K562 (cell line): ENCODE measurements at regions not wholly inside any gene's neighbourhood (a gene's known extent, or its start where the extent isn't known, plus 50 kb on each side); places are given as distances from the start of the nearest gene placed in this dataset.

Experiments
- CBX1 ChIP-seq: sonication (generic); IDR thresholded peaks from 2 replicates; pipeline ENCODE4 v1.6.1; 2016; ENCODE audit warnings: antibody characterized with exemption, low read depth, mild to moderate bottlenecking
- CREB5 ChIP-seq: fragments of 250-450 bp; sonication (Bioruptor Pico); IDR thresholded peaks from 2 replicates; pipeline ENCODE4 v1.5.0; 2020; ENCODE audit warnings: mild to moderate bottlenecking
- FOXJ3 ChIP-seq: sonication (generic); formaldehyde crosslinking; IDR thresholded peaks from 2 replicates; pipeline ENCODE4 v1.4.0; 2020; ENCODE audit warnings: mild to moderate bottlenecking, missing genetic modification reagents
- IRF1 ChIP-seq: sonication (generic); formaldehyde crosslinking; IDR thresholded peaks from 2 replicates; pipeline ENCODE4 v1.8.0; 2022; ENCODE audit warnings: missing genetic modification reagents, mild to moderate bottlenecking, borderline replicate concordance
- MEF2D ChIP-seq: conservative IDR thresholded peaks from 2 replicates; pipeline ENCODE4 v1.6.1; 2016; ENCODE audit warnings: low read depth, missing genetic modification characterization, missing compliant biosample characterization
- SRSF3 ChIP-seq: fragments of 200-400 bp; formaldehyde crosslinking; IDR thresholded peaks from 2 replicates; pipeline ENCODE4 v1.6.1; 2016; ENCODE audit warnings: mild to moderate bottlenecking, low read length, moderate library complexity; ENCODE audit not compliant: insufficient read depth
- TAF7 ChIP-seq: fragments of 450-650 bp; IDR thresholded peaks from 2 replicates; pipeline ENCODE4 v1.6.1; 2016; ENCODE audit warnings: missing genetic modification characterization, missing compliant biosample characterization
- ZNF75A ChIP-seq: fragments of 450-650 bp; formaldehyde crosslinking; IDR thresholded peaks from 2 replicates; pipeline ENCODE4 v1.4.0; 2020; ENCODE audit warnings: mild to moderate bottlenecking
- TF ChIP-seq, protein P1 (sequence below): sonication (generic); formaldehyde crosslinking; IDR thresholded peaks from 2 replicates; pipeline ENCODE4 v1.4.0; 2020; ENCODE audit warnings: mild to moderate bottlenecking, missing genetic modification reagents

DNA sequence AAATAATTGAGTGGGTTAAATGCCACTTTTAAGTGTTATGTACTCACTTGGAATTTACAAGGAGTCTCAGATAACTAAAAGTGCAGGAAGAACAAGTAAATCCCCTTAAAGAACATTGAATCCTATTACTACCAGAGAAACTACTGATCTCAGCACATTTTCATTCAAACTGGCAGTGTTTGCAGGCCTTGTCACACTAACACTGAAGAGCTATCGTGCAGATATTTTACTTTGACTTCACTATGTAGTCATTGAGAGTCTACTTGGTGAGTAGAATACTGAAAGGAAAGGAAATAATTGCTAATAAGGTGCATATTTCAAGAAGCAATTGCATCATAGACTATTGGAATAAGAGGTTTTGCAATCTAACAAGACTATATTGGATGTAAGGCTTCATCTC lies 721.4 kb upstream of the CBLB start (continued):
- TF ChIP-seq IRF1 (CRISPR knock-in tag), result no peak
- no peak for TF ChIP-seq CREB5 (CRISPR knock-in tag)
- no peak for TF ChIP-seq FOXJ3 (CRISPR knock-in tag)
- TF ChIP-seq, protein P1, sequence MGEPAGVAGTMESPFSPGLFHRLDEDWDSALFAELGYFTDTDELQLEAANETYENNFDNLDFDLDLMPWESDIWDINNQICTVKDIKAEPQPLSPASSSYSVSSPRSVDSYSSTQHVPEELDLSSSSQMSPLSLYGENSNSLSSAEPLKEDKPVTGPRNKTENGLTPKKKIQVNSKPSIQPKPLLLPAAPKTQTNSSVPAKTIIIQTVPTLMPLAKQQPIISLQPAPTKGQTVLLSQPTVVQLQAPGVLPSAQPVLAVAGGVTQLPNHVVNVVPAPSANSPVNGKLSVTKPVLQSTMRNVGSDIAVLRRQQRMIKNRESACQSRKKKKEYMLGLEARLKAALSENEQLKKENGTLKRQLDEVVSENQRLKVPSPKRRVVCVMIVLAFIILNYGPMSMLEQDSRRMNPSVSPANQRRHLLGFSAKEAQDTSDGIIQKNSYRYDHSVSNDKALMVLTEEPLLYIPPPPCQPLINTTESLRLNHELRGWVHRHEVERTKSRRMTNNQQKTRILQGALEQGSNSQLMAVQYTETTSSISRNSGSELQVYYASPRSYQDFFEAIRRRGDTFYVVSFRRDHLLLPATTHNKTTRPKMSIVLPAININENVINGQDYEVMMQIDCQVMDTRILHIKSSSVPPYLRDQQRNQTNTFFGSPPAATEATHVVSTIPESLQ (CRISPR knock-in tag), result no peak
- TF ChIP-seq TAF7, result no peak
- no peak for TF ChIP-seq MEF2D (tag)
- no peak for TF ChIP-seq ZNF75A
- no peak for TF ChIP-seq CBX1
- TF ChIP-seq SRSF3, result no peak
